Cardiac fibroblast (primary cell): ENCODE measurements at regions not wholly inside any gene's neighbourhood (a gene's known extent, or its start where the extent isn't known, plus 50 kb on each side); places are given as distances from the start of the nearest gene placed in this dataset.
A peak's percentile ranks its signal among the peaks of the same experiment; 100 is the strongest.

Experiments
- DNase-seq, 2 donors: peaks; one replicate each; pipeline versions ENCODE4 v3.0.0 to v3.0.0-alpha.2; 2010; ENCODE audit warnings: low read depth in 2 of 2
- H3K4me3 ChIP-seq, 2 donors: replicated peaks in 1 of 2; 1 replicate in 1 of 2; 2 replicates in 1 of 2; pipeline ENCODE4 v1.5.1; 2011; ENCODE audit warnings: low read depth in 2 of 2, low read length in 2 of 2, mild to moderate bottlenecking in 2 of 2, moderate library complexity in 1 of 2
- TF ChIP-seq, protein P1 (sequence below): IDR thresholded peaks from one replicate; pipeline ENCODE4 v1.5.1; 2011; ENCODE audit warnings: low read depth, mild to moderate bottlenecking, low read length, inconsistent platforms

DNA sequence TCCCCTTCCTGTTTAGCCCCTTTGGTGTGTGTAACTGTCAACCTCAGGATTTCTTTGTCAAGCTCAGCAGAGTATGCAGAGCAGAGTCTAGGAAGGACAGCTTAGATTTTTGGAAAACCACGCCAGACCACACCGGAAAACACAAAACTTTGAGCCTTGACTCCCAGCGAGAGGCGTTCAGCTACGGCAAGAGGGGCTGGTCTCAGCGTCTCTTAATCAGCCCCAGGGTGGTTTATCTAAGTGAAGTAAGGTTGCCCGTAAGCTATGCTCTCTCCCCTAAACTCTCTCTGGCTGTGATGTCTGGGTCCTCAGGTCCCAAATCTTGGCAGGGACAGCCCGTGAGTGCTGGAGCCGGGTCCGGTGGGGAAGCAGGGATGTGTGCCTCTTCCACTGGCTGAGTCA lies 230.9 kb downstream of the KLF6 start:
- H3K4me3 ChIP-seq: no peak overlapping the region
- TF ChIP-seq, protein P1, sequence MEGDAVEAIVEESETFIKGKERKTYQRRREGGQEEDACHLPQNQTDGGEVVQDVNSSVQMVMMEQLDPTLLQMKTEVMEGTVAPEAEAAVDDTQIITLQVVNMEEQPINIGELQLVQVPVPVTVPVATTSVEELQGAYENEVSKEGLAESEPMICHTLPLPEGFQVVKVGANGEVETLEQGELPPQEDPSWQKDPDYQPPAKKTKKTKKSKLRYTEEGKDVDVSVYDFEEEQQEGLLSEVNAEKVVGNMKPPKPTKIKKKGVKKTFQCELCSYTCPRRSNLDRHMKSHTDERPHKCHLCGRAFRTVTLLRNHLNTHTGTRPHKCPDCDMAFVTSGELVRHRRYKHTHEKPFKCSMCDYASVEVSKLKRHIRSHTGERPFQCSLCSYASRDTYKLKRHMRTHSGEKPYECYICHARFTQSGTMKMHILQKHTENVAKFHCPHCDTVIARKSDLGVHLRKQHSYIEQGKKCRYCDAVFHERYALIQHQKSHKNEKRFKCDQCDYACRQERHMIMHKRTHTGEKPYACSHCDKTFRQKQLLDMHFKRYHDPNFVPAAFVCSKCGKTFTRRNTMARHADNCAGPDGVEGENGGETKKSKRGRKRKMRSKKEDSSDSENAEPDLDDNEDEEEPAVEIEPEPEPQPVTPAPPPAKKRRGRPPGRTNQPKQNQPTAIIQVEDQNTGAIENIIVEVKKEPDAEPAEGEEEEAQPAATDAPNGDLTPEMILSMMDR: no peak
- DNase-seq: no peak

GRCh38 chr10:3552281-3552680 lies 232.7 kb downstream of the KLF6 start:
- no peak overlapping the region for H3K4me3 ChIP-seq
- no peak for DNase-seq
- TF ChIP-seq, protein P1: no peak

DNA sequence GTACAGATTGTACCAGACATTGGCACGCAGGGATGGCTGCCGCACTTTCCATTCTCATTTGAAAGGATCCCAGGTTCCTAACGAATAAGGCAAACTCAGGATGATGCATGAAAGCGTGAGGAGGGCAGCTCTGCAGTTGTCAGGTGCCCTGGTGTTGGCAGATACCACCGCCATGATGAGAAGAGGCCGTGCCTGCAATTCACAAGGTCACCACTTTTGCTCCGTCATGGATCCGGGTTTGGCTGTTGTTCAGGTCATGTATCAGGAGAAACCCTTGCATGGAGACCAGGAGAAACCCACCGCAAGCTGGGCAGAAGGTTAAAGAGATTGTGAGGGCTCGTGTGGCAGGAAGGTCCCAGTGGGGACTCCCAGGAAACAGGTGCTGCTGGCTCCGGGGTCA lies 233.2 kb downstream of the KLF6 start:
- H3K4me3 ChIP-seq: no peak overlapping the region
- DNase-seq: no peak
- TF ChIP-seq, protein P1: no peak

DNA sequence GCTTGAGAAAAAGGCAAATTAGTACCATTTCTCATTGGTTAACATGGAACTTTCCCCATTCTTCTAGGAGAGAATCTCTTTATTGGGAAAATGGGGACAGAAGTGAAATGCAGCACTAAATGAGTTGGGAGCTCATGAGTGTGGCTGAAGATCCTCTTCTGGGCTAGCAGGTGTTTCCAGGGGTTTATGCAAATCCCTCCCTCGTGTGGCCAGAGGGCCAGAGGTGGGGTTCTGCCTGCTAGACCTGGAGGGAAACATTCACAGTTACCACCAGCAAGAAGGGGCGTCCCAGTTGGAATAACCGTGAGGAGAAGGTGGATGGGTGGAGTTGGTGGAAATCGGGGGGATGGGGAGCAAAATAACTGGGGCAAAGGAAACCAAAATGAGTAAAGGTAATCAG lies 235.9 kb downstream of the KLF6 start:
- H3K4me3 ChIP-seq: no peak overlapping the region
- TF ChIP-seq, protein P1: no peak
- DNase-seq: no peak

DNA sequence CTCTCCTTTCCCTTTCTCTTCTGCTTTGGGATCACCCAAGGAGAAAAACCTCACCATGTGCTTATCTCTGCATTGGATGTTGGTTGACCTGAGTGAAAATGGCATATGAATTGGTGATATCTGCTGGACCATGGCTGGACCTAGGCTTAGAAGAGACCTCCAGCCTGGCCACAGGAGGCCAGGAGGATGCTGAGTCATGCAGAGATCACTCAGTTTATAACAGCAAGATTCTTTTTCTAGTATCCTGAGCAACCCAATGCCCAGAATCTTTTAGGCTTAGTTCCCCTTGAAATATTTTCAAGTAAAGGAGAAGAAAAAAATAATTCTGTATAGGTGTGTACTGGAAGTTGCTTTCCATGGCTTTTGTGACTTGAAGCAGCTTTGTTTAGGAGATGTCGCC lies 236.3 kb downstream of the KLF6 start:
- DNase-seq: peak; percentile 19 to 50
- TF ChIP-seq, protein P1: no peak
- H3K4me3 ChIP-seq: no peak overlapping the region

DNA sequence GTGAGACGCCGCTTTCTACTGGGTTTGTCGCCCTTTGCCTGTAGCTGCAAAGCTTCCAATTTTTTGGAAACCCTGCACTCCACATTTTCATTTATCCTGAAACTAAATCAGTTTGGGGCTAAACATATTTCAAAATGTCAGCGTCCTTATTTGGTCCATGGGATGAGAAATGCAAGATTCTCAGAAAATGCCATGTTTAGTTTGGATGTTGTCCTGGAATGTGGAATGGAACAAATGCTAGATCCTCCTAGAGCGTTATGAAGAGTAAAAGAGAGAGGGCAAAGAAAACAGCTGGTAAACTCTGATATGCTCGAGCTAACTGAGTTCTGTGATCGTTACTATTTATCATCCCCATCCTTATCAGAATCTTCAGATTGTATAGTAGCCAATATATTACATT lies 236.9 kb downstream of the KLF6 start:
- no peak overlapping the region for H3K4me3 ChIP-seq
- peak; percentile 41 to 47 for DNase-seq
- TF ChIP-seq, protein P1: no peak

DNA sequence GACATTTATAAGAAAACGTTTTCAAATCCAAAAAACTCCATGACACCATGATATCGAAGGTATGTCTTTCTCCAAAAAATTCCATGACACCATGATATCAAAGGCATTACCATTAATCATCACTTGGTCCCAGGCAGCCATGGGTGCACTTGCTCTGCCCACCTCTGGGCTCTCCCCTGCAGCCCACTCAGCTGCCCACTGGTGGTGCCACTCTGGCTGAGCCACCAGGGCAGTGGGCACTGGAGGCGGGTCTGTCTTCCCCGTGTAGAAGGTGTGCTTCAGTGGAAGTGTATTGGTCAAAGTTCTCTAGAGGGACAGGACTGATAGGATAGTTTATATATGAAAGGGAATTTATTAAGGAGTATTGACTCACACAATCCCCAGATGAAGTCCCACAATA lies 240.4 kb downstream of the KLF6 start:
- DNase-seq: no peak
- TF ChIP-seq, protein P1: no peak
- no peak overlapping the region for H3K4me3 ChIP-seq
